ENCODE measurements at regions not wholly inside any gene's neighbourhood (a gene's known extent, or its start where the extent isn't known, plus 50 kb on each side); places are given as distances from the start of the nearest gene placed in this dataset.

GRCh38 chr16:86437348-86437747 lies 73.0 kb upstream of the FOXF1 start:
- TF ChIP-seq CTCF (conservative IDR thresholded peaks at IDR 0.05; ENCODE audit: low read depth, low read length) (no peak), EZH2phosphoT487 (IDR thresholded peaks at IDR 0.05; ENCODE audit: borderline replicate concordance, low read length) (no peak)

All from PC-3 (cell line).